Activated T-cell treated with anti-CD3 and anti-CD28 coated beads, Interleukin-2, amount 50 U/mL, for 4 hours (primary cell): ENCODE measurements at regions not wholly inside any gene's neighbourhood (a gene's known extent, or its start where the extent isn't known, plus 50 kb on each side); places are given as distances from the start of the nearest gene placed in this dataset.
"Not testable (repeated sequence)": the region's sequence is repeated elsewhere in the genome, so short reads cannot be mapped to it uniquely, and the experiment has no call there.

Experiments
- ATAC-seq, 2 donors: fragments of 200-7000 bp; cut with Tn5 transposase; one replicate each; pipeline ENCODE4 v1.10.0; 2021
- DNase-seq: peaks from one replicate; pipeline ENCODE4 v3.0.0-alpha.2; 2020
- H3K27me3 Mint-ChIP-seq: one replicate; pipeline ENCODE4 v1.8.0; 2021; ENCODE audit warnings: low read depth, mixed read lengths
- H3K36me3 Mint-ChIP-seq: one replicate; pipeline ENCODE4 v1.8.0; 2022; ENCODE audit warnings: mixed read lengths; ENCODE audit not compliant: insufficient read depth
- H3K4me1 Mint-ChIP-seq: one replicate; pipeline ENCODE4 v1.8.0; 2021; ENCODE audit warnings: low read depth, mixed read lengths
- H3K4me3 Mint-ChIP-seq: one replicate; pipeline ENCODE4 v1.8.0; 2021; ENCODE audit warnings: mild to moderate bottlenecking, moderate library complexity, mixed read lengths
- H3K9me3 Mint-ChIP-seq: one replicate; pipeline ENCODE4 v1.8.0; 2021; ENCODE audit warnings: mixed read lengths

DNA sequence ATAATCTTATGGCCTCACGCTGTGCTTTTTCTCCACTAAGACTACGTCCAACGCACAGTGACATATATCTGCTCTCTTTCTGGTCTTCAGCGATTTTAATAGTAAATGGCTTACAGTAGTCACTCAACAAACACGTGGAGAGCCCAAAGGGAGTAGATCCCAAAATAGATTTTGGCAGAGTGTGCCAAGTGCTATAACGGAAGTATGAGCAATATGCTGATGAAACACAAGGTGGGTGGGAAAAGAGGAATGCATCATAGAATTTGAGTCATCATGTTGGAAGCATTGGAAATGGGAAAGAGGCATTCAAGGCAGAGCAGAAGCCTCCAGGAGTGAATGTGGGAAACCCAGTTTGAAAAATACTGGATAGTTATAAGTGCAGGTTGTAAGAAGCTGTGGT is 129.1 kb upstream of the LDB2 start:
- ATAC-seq, result no peak
- H3K4me3 Mint-ChIP-seq, result no peak overlapping the region
- H3K9me3 Mint-ChIP-seq, result no peaks in the 10 kb centered on the region
- H3K4me1 Mint-ChIP-seq, result no peaks in the 10 kb centered on the region
- H3K27me3 Mint-ChIP-seq, result peaks cover 6% of the 10 kb centered on the region
- no peak for DNase-seq
- no peaks in the 10 kb centered on the region for H3K36me3 Mint-ChIP-seq

DNA sequence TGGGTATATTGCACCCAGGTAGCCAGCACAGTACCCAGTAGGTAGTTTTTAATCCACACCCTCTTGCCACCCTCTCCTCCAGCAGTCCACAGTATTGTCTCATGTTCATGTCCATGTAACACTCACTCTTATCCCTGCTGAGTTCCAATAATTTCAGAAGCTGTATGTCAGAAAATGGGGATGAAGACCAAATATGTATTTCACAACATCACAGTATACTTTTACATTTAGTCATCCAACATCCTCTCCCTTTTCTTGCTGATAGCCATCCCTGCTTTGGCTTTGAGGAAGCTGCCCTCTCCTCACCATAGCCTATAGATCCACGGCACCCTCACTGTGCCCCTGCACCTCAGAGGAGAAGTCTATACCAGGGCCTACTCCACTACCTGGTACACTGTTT is 126.0 kb upstream of the LDB2 start:
- Mint-ChIP-seq H3K27me3 (peaks cover 12% of the 10 kb centered on the region), H3K4me1 (no peaks in the 10 kb centered on the region), H3K4me3 (no peak overlapping the region), H3K36me3 (no peaks in the 10 kb centered on the region), H3K9me3 (no peaks in the 10 kb centered on the region)
- DNase-seq, result no peak
- no peak for ATAC-seq

DNA sequence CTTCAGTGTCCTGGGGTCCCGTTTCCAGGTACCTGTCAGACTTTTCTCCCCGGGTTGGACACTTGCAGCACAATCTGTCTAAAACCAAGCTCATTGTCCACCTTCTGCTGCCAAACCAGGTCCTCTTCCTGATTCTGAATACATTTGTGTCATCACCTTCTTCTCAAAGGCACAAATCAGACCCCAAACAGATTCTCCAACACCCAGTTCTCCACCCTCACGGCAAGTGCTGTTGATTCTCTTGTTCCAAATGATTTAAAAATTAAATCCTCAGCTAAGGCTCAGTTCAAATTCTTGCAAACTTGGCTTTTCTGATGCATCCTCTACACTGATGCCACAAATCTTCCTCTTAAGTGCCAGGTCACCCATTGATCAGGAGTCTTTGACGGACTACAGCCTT is 122.5 kb upstream of the LDB2 start:
- Mint-ChIP-seq H3K9me3 (no peaks in the 10 kb centered on the region), H3K27me3 (peaks cover 12% of the 10 kb centered on the region), H3K4me3 (no peak overlapping the region), H3K4me1 (no peaks in the 10 kb centered on the region), H3K36me3 (no peaks in the 10 kb centered on the region)
- ATAC-seq (no peak), DNase-seq (no peak)

DNA sequence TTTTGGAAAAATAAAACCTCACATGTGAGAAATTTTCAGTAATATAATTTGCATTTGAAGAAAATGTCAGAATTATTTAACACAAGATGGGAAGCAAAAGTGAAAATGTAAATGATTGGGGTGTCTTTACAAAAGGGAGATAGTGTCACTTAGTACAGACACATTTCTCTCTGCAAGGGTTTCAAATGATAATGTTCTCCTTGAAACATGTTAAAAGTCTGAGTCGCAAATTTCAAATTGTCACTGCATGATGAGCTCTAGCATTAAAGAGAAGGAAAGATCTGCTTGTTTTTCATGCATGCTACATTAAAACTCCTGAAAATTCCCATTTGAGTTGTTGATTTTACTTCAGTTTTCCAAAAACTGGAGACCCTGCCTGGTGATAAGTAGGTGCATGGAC is 122.0 kb upstream of the LDB2 start:
- Mint-ChIP-seq H3K4me1 (no peaks in the 10 kb centered on the region), H3K27me3 (peaks cover 12% of the 10 kb centered on the region), H3K4me3 (no peak overlapping the region), H3K36me3 (no peaks in the 10 kb centered on the region), H3K9me3 (no peaks in the 10 kb centered on the region)
- DNase-seq (no peak), ATAC-seq (no peak)

DNA sequence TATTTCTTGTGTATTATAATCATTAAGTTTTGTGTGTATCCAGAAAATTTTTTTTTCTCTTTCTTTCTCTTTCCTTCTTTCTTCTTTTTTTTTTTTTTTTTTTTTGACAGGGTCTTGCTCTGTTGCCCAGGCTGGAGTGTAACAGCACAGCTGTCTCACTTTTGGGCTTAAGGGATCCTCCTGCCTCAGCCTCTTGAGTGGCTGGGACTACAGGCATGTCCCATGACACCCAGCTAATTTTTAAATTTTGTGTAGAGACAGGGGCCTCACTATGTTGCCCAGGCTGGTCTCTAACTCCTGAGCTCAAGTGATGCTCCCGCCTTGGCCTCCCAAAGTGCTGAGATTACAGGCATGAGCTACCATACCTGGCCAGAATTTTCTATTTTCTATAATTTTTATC is 120.2 kb upstream of the LDB2 start:
- H3K36me3 Mint-ChIP-seq, H3K9me3 Mint-ChIP-seq, H3K4me3 Mint-ChIP-seq, H3K4me1 Mint-ChIP-seq, DNase-seq, ATAC-seq, H3K27me3 Mint-ChIP-seq: not testable (repeated sequence)

DNA sequence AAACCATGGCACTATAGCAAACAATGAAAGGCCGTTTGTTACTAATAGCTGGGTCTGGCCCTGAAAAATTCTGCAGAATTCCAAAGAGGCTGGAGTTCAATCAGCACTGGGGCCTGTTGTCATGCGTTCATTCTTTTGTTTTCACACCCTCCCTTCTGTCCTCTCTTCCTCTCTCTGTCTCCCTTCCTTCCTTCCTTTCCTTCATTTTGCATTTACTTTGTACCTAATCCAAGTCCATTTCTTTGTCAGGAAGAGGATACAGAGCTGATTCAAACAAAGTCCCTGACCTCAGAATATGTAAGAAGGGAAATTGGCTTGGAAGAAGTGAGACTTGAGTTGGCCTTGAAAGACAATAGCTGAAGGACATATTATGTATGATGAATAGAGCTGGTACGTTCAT is 119.6 kb upstream of the LDB2 start:
- DNase-seq (no peak), ATAC-seq (no peak)
- Mint-ChIP-seq H3K4me3 (no peak overlapping the region), H3K36me3 (no peaks in the 10 kb centered on the region), H3K27me3 (peaks cover 8% of the 10 kb centered on the region), H3K9me3 (no peaks in the 10 kb centered on the region), H3K4me1 (no peaks in the 10 kb centered on the region)

DNA sequence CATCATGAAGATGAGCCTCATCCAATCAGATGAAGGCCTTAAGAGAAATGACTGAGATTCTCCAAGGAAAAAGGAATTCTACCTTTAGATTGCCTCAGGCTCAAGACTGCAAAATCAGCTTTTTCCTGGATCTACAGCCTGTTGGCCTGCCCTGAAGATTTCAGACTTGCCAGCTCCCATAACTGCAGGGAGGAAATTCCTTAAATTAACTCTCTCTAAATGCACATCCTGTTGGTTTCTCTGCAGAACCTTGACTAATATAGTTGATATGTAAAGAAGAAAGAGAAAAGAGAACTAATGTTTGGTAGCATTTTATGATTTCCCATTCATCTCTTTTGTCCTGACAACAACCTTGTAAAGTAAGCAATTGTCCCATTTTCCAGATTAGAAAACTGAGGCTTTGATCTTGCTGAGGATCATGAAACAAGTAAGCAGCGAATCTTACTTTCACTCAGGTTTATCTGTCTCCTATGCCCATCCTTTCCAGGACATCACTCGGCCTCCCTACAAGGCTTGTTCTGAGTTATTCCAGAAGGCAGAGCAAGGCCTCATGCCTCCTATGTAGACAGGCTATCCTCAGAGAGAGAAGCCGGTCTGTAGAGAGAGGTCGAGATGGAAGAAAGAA is 115.0 kb upstream of the LDB2 start:
- Mint-ChIP-seq H3K9me3 (no peaks in the 10 kb centered on the region), H3K27me3 (no peaks in the 10 kb centered on the region), H3K36me3 (no peaks in the 10 kb centered on the region), H3K4me3 (no peak overlapping the region), H3K4me1 (no peaks in the 10 kb centered on the region)
- DNase-seq (no peak), ATAC-seq (no peak)

DNA sequence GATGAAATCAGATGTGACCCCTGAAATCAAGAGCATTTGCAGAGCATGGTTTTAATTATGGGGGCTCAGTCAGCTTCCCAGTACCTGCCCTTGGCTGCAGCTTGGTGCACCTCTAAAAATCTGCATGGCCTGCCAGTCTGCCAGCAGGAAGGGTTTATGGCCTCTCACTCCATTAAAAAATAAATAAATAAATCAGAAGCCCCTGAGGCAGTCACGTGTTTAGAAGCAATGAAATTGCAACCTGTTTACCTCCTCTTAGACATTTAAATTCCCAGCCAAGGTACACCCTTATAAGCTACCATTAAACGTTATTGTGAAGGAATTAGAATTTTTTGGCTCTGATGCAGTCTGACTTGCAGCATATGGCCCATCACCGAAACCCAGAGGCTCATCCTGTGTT is 114.0 kb upstream of the LDB2 start:
- no peak overlapping the region for H3K4me3 Mint-ChIP-seq
- no peaks in the 10 kb centered on the region for H3K36me3 Mint-ChIP-seq
- H3K4me1 Mint-ChIP-seq, result no peaks in the 10 kb centered on the region
- ATAC-seq (no peak), DNase-seq (no peak)
- H3K27me3 Mint-ChIP-seq, result no peaks in the 10 kb centered on the region
- no peaks in the 10 kb centered on the region for H3K9me3 Mint-ChIP-seq

DNA sequence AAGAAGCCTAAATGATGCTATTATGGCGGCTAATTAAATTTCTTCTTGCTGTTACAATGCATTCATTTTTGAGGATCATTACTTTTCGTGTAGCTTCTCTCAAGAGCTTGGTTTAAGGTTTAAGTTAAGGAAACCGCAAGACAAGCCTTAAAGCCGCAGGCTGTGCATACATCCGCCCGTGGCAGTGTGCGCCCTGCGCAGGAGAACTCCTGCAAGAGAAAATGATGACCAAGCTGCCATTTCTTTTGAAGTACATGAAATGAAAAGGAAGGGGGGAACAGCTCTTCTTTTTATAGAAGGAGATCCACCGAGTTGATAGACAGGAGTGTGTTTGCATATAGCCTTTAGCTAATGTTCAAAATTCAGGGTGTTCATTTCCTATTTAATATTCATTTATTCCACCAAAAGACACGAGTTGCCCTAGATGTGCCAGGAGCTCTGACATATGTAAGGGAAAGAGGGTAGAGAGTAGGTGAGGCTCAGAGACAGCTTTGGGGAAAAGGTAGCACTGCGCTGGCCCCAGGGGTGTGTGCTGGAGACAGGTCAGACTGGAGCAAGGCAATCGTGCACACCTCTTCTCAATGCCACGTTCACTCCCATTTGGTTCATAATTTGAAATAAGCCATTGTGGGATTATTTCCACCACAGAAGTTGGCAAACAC is 112.1 kb upstream of the LDB2 start:
- H3K27me3 Mint-ChIP-seq, result no peaks in the 10 kb centered on the region
- no peaks in the 10 kb centered on the region for H3K36me3 Mint-ChIP-seq
- ATAC-seq (no peak), DNase-seq (no peak)
- H3K9me3 Mint-ChIP-seq, result no peaks in the 10 kb centered on the region
- no peaks in the 10 kb centered on the region for H3K4me1 Mint-ChIP-seq
- no peak overlapping the region for H3K4me3 Mint-ChIP-seq

DNA sequence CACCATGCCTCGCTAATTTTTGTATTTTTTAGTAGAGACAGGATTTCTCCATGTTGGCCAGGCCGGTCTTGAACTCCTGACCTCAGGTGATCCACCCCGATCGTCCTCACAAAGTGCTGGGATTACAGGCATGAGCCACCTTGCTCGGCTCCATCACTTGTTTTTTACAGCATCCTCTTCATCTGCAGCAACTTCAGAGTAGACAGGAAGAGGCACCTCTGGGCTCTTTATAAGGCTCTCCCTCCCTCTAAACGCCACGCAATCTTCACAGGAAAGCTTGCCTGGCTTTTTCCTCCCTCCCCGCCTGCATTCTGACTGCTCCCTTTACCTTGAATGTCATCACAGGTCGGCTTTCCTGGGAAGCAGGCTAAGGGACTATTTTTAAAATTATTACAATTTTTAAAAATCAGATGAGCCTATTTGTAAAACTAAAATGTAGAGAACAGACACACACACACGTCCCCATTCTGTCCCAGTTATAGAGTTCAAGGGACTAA is 111.5 kb upstream of the LDB2 start:
- H3K4me1 Mint-ChIP-seq, result no peaks in the 10 kb centered on the region
- no peak overlapping the region for H3K4me3 Mint-ChIP-seq
- H3K9me3 Mint-ChIP-seq, result no peaks in the 10 kb centered on the region
- no peak for ATAC-seq
- H3K36me3 Mint-ChIP-seq, result no peaks in the 10 kb centered on the region
- no peaks in the 10 kb centered on the region for H3K27me3 Mint-ChIP-seq
- no peak for DNase-seq

DNA sequence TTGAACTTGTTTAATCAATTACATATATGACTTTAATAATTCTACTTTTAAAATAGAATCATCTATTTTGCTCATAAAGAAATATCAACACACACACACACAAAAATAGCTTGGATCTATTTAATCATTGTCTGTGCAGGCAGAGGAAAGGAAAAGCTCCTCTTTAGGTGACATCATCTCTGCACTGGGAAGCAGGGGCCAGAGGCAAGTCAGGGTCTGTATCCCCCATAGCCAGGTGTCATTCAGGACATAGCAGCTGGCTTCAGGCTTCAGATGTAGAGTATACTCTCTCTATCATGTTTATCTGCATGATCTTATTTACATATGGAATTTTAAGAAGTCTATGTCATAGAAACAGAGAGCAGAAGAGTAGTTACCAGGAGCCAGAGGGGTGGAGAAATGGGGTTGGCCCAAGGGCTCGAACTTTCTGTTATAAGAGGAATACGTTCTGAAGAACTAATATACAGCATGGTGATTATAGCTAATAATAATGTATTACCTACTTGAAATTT is 110.4 kb upstream of the LDB2 start:
- no peak for DNase-seq
- ATAC-seq, result no peak
- H3K27me3 Mint-ChIP-seq, result no peaks in the 10 kb centered on the region
- H3K4me1 Mint-ChIP-seq, result no peaks in the 10 kb centered on the region
- H3K9me3 Mint-ChIP-seq, result no peaks in the 10 kb centered on the region
- no peak overlapping the region for H3K4me3 Mint-ChIP-seq
- no peaks in the 10 kb centered on the region for H3K36me3 Mint-ChIP-seq

DNA sequence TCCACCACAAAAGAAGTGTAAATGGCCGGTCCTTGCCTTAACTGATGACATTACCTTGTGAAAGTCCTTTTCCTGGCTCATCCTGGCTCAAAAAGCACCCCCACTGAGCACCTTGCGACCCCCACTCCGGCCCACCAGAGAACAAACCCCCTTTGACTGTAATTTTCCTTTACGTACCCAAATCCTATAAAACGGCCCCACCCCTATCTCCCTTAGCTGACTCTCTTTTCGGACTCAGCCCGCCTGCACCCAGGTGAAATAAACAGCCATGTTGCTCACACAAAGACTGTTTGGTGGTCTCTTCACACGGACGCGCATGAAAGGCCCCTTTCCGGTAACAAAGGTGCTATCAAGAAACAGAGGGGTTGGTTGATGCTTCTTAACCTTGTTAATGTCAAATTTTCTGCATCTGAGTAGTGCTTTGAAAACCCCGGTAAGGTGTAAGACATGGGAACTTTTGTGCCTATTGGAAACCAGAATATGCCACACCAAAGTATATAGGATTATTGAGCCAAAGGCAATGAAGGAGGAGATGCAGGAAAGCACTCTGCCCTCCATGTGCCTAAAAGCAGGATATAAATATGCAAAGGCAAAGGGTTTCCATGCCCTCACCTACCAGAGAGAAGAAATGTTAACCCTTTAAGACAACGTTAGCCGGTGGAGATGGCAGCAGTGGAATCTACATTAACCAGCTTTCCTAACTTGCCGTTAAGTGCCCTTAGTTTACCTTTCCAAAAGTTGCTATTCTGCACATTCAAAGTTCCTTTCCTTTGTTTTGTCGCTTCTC is 105.4 kb upstream of the LDB2 start:
- H3K9me3 Mint-ChIP-seq, ATAC-seq, DNase-seq, H3K36me3 Mint-ChIP-seq, H3K4me1 Mint-ChIP-seq, H3K27me3 Mint-ChIP-seq, H3K4me3 Mint-ChIP-seq: not testable (repeated sequence)

DNA sequence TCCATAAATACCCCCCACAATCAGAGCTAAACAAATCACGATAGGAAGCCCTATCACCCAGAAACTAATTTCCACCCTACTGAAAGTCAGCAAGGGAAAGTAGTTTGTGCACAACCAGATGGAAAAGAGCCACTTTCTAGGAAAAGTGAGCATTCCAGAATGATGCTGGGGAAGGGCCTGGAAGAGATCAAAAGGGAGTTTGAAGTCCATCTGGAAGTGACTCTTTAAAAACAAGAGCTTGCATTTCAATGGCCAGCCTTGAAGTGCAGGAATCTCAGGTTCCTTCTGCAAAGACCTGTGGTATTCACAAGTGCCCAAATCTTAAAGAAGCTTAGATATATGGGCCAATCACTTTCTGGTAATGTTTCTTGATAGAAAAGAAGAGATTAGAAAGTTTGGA is 97.0 kb upstream of the LDB2 start:
- no peak overlapping the region for H3K4me3 Mint-ChIP-seq
- ATAC-seq, result no peak

DNA sequence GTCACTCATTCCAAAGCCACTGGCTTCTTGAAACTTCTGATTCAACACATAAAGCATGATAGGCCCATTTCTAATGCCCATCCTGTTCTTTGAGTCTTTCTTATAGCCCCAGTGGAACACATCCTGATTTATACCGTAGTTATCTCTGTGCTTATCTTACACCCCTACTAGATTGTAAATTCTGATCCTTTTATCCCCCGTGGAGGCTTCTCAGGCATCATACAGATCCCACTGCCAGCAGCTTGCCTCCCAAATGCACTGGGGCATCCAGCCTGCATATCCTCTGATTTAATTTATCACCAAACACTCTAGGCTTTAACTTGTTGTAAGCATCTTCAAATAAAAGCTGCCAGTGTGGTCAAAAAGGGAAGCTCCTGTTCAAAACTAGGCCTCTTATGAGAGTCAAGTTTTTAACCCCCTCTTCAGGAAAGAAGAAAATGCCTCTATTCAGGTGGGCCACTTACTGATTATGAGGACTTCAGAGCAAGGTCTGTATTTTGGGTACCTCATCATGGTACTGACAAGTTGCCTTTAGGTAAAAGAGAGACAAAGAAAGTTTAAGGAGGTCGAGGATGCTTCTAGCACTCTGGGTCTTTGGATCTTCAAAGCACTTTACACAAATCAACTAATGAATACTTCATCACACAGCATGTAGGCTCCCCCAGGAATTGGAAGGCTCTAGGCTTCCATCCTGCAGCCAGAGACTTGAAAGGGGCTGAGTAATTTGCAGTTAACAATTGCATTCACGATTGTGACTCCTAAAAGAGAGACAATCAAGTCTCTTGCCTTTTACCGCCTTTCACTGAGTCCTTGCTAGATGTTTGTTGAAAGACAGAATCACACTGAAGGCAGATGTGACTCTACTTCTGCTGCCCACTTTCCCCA is 95.8 kb upstream of the LDB2 start:
- no peaks in the 10 kb centered on the region for H3K36me3 Mint-ChIP-seq
- DNase-seq, result no peak

More for the DNA sequence above, 97.0 kb upstream of the LDB2 start:
- Mint-ChIP-seq H3K27me3 (no peaks in the 10 kb centered on the region), H3K36me3 (no peaks in the 10 kb centered on the region), H3K9me3 (no peaks in the 10 kb centered on the region), H3K4me1 (no peaks in the 10 kb centered on the region)
- DNase-seq, result no peak

More for the DNA sequence above, 95.8 kb upstream of the LDB2 start:
- no peaks in the 10 kb centered on the region for H3K9me3 Mint-ChIP-seq
- H3K4me3 Mint-ChIP-seq, result no peak overlapping the region
- H3K4me1 Mint-ChIP-seq, result no peaks in the 10 kb centered on the region
- H3K27me3 Mint-ChIP-seq, result no peaks in the 10 kb centered on the region
- no peak for ATAC-seq
